ENCODE measurements at regions not wholly inside any gene's neighbourhood (a gene's known extent, or its start where the extent isn't known, plus 50 kb on each side); places are given as distances from the start of the nearest gene placed in this dataset.

DNA sequence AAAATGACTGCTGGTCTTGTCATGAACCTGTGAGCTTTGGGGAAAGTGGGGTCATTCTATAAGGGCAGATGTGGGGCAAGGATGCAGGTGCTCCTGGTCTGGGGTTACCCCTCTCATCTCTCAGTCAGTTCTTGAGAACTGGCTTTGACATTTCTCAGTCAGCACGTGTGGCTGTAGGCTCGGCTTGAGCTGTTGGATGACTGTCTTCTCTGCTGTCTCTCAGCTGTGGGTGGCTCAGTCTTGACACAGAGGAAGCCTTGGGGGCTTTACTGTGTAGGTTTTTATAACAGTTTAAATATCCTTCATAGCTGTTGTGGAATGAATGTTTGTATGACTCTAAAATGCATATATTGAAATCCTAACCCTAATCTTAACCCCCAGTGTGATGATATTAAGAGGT is 296.4 kb upstream of the CELF4 start:
- no peak for DNase-seq (ENCODE audit: low read depth)
- no peak overlapping the region for H3K4me3 ChIP-seq (ENCODE audit: low read depth, low read length)
- TF ChIP-seq, protein P1, sequence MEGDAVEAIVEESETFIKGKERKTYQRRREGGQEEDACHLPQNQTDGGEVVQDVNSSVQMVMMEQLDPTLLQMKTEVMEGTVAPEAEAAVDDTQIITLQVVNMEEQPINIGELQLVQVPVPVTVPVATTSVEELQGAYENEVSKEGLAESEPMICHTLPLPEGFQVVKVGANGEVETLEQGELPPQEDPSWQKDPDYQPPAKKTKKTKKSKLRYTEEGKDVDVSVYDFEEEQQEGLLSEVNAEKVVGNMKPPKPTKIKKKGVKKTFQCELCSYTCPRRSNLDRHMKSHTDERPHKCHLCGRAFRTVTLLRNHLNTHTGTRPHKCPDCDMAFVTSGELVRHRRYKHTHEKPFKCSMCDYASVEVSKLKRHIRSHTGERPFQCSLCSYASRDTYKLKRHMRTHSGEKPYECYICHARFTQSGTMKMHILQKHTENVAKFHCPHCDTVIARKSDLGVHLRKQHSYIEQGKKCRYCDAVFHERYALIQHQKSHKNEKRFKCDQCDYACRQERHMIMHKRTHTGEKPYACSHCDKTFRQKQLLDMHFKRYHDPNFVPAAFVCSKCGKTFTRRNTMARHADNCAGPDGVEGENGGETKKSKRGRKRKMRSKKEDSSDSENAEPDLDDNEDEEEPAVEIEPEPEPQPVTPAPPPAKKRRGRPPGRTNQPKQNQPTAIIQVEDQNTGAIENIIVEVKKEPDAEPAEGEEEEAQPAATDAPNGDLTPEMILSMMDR (conservative IDR thresholded peaks at IDR 0.05; ENCODE audit: low read depth, low read length) = no peak

DNA sequence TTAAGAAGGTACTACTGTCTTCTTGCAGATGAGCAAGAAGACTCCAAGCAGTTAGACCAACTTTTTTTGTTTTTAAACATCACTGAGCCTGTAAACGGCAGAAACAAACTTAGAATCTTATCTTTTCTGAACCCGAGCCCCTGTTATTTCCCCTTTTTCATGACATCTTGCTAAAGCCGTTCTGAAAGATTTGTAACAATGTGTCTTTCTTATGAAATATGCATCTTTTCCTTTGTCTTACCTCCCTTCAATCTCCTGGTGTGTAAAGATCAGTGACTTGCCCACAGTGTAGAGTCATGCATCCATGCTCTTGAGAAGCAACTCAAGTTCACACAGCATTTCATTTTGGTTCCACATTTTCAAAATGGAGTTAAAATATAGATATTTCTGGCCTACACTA is 288.8 kb upstream of the CELF4 start:
- TF ChIP-seq, protein P1 (conservative IDR thresholded peaks at IDR 0.05; ENCODE audit: low read depth, low read length) = no peak
- no peak for DNase-seq (ENCODE audit: low read depth)

DNA sequence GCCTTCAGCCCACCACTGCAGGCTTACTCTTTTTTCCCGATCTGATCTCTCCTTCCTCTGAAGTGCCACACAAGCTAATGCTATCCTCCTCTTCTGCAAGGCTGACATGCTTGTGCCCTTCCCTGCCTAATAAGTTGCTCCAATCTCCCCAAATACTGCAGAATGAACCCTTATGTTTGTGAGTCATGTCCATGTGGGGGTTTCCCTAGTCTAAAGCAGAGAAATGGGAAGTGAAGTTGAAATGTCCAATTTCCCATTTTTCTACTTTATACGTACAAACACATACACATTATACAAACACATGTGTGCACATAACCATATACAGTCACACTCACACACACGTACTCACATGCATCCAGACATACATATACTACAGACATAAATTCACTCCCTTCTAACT is 288.1 kb upstream of the CELF4 start:
- TF ChIP-seq, protein P1 (conservative IDR thresholded peaks at IDR 0.05; ENCODE audit: low read depth, low read length) = no peak
- no peak overlapping the region for H3K4me3 ChIP-seq (ENCODE audit: low read depth, low read length)
- no peak for DNase-seq (ENCODE audit: low read depth)

More for the DNA sequence above, 288.8 kb upstream of the CELF4 start:
- H3K4me3 ChIP-seq (ENCODE audit: low read depth, low read length) = no peak overlapping the region

DNA sequence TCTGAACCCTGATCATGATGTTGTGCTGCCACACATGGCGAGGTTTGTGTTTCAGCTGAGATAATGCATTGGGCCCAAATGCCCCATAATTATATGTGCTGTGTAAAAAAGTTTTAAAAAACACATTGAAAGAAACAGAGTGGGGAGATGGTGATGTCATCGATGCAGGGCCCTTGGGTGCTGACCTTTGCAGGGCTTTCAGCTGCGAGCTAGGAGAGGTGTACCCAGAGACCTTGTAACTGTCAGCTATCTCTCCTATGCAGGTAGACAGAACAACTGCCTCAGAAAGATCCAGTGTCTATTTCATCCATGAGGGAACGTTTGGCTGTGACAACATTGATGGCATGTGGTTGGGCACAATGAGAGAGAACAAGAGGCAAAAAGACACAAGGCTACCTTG is 286.9 kb upstream of the CELF4 start:
- DNase-seq (ENCODE audit: low read depth) = no peak
- TF ChIP-seq, protein P1 (conservative IDR thresholded peaks at IDR 0.05; ENCODE audit: low read depth, low read length) = no peak
- H3K4me3 ChIP-seq (ENCODE audit: low read depth, low read length) = no peak overlapping the region

DNA sequence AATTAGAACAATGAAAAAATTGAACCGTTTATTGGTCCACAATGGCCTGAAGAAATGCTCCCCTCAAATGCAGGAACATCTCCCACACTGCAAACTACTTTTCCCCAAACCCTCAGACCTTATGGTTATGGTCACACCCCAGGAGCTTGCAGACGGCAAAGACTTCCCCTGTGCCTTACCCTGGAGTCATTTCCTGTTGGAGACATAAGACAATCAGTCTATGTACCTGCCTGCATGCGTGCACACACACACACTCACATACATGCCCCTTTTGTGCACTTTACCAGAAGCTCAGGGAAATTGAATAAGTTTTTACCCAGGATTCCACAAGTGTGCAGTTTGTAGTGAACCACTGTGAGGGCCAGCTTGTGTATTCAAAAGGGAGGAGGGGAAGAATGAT is 281.9 kb upstream of the CELF4 start:
- TF ChIP-seq, protein P1 (conservative IDR thresholded peaks at IDR 0.05; ENCODE audit: low read depth, low read length) = no peak
- DNase-seq (ENCODE audit: low read depth) = no peak
- H3K4me3 ChIP-seq (ENCODE audit: low read depth, low read length) = no peak overlapping the region

DNA sequence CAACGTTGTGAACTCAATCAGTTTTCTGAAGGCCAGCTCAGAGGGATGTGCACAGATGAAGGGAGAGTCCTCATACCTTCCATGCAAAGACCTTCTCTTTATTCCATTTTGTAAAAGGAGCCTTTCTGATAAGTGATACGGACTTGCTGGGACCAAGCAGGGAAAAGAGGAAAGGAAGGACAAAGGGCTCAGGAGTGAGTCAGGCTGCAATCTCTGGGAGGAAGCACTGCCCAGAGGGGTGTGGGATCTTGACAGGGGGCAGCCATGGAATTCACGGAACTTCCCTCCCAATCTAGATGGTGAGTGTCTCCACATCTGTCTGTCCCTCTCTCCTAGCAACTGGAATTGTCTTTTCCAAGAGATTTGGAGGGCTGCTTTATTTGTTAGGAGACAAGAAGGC is 281.4 kb upstream of the CELF4 start:
- no peak for DNase-seq (ENCODE audit: low read depth)
- TF ChIP-seq, protein P1 (conservative IDR thresholded peaks at IDR 0.05; ENCODE audit: low read depth, low read length) = no peak
- H3K4me3 ChIP-seq (ENCODE audit: low read depth, low read length) = no peak overlapping the region

DNA sequence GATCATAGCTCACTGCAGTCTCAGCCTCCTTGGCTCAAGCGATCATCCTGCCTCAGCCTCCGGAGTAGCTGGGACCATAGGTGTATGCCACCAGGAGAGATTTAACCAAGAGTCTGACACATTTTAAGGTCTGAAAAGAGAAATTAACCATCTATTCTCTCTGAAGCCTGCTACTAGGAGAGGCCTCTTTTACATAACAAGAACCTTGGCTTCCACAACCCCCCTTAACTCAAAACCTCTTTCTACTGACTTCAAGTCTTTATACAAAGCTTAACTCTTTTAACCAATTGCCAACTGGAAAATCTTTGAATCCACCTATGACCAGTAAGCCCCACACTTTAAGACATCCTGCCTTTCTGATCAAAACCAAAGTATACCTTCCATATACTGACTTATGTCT is 279.9 kb upstream of the CELF4 start:
- TF ChIP-seq, protein P1 (conservative IDR thresholded peaks at IDR 0.05; ENCODE audit: low read depth, low read length) = no peak
- H3K4me3 ChIP-seq (ENCODE audit: low read depth, low read length) = no peak overlapping the region
- DNase-seq (ENCODE audit: low read depth) = no peak
